Omental fat pad (tissue), 3 donors: ENCODE measurements at regions not wholly inside any gene's neighbourhood (a gene's known extent, or its start where the extent isn't known, plus 50 kb on each side); places are given as distances from the start of the nearest gene placed in this dataset.

Experiments
- ATAC-seq: fragments of 150-250 bp; one replicate; pipeline ENCODE4 v1.9.1; 2016; ENCODE audit warnings: mild to moderate bottlenecking, moderate library complexity; ENCODE audit not compliant: low FRiP score
- DNase-seq: peaks from one replicate; pipeline ENCODE4 v3.0.0-alpha.2; 2019; ENCODE audit warnings: low spot score
- TF ChIP-seq, protein P1 (sequence below), 3 donors: fragments of 450-650 bp; IDR thresholded peaks; one replicate each; pipeline ENCODE4 v1.5.1; 2016 to 2017; ENCODE audit warnings: antibody characterized with exemption in 3 of 3, mild to moderate bottlenecking in 3 of 3, moderate library complexity in 2 of 3

DNA sequence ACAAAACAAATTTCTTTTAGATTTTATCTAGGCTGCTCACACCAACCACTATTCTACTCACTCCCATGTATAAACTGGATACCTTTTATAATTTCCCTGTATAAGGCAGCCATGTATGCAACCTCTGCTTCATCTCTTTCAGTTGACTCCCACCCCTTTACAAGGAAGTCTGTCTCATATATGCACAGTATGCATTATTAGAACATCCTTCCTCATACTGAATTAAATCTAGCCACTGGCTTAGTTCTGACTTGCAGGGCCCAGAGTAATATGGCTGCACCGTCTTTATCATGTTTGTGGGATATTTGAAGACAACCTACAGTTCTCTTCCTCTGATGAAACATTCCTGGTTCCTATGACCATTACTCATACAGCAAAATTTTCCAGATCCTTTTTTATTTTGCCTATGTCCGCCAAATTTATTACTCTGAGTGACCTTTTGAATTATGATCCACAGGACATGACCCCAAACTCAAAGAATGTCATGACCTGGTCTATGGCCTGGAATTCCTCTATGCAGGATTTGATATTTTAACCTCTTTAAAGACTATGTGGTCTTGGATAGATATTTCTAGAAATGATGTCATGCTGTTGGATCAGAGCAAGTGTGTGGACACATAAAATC is 76.6 kb upstream of the ITGA1 start:
- no peak for ATAC-seq
- TF ChIP-seq, protein P1, sequence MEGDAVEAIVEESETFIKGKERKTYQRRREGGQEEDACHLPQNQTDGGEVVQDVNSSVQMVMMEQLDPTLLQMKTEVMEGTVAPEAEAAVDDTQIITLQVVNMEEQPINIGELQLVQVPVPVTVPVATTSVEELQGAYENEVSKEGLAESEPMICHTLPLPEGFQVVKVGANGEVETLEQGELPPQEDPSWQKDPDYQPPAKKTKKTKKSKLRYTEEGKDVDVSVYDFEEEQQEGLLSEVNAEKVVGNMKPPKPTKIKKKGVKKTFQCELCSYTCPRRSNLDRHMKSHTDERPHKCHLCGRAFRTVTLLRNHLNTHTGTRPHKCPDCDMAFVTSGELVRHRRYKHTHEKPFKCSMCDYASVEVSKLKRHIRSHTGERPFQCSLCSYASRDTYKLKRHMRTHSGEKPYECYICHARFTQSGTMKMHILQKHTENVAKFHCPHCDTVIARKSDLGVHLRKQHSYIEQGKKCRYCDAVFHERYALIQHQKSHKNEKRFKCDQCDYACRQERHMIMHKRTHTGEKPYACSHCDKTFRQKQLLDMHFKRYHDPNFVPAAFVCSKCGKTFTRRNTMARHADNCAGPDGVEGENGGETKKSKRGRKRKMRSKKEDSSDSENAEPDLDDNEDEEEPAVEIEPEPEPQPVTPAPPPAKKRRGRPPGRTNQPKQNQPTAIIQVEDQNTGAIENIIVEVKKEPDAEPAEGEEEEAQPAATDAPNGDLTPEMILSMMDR (IDR thresholded peaks at IDR 0.05) = no peak
- DNase-seq = no peak

DNA sequence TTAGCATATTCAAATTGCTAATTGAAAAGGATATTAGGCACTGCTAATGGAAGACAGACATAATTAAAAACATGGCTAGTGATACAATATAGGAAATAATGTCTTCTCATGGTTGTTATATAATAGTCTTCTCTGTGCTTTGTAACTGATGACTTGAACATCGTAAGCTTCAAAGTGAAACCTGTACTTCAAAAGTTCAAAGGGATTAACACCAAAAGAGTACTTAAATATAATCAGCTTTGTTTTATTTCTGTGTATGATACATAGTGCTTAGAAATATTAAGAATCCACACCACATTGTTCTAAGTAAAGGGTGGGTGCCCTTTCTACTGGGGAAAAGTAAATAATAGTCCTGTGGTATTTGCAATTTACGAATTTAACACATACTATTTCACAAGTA is 75.4 kb upstream of the ITGA1 start:
- DNase-seq (no peak), ATAC-seq (no peak)
- TF ChIP-seq, protein P1 (IDR thresholded peaks at IDR 0.05) = no peak

DNA sequence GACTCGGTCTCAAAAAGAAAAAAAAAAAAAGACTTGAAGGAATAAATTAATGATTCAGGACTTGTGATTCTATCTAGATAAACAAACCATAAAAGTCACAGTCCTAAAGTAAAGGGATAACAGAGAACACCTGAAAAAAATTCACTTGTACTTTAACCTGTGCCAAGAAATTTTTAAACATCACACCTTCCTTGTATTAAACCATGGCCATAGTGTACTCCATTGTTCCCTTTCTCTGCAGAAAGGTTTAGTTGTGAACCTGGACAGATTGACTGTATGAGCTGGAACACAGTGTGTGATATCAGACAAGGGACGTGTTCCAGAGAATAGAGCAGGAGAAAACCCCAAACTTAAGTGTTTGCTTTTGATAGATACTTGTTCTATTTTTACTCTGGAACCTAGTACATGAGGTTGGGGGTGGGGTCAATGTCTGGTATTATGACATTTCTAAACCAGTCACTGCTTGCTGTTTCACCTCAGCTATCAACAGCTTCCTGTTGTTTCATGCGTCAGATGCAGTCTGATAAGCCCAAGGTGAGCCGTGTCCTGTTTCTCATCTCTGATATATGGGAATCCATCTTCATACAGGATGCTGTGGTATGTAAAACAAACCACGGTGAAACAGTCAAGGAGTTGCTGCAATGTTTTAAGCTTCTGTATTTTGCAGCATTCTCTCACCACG is 62.5 kb upstream of the ITGA1 start:
- DNase-seq (no peak), ATAC-seq (no peak)
- TF ChIP-seq, protein P1 (IDR thresholded peaks at IDR 0.05) = no peak

DNA sequence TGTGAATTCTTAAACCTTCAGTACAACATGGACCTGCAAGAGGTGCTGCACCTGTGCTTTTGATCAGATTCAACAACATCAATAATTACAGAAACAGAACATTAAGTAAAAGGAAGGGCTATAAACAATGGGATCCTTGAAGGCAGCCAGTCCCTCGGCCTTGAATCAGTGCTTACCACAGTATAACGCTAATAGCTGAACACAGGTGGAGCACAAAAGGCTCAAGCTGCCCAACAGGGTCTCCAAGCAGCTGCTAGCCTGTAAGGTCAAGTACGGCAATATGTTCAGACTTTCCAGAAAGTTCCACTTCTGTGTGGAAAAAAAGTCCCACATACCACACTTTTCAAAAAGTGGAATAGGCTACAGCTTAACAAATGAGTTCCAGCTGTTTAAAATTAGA is 61.9 kb upstream of the ITGA1 start:
- ATAC-seq = no peak

DNA sequence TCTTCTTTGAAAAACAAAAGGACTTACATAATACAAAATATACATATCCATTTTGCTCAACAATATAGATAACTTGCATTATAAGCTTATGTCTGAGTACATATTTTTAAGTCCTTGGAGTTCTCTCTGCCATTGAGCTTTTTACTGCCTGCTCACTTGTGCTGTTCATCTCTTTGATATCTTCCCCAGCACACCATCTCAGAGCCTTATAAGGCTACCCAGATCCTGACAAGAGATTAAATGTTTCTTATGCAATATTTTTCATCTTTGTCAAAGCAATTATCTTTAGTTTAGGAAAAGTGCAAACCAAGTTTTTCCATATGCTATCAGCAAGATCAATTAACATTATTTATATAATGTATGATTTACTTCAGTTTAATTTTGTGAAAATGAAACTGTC is 60.7 kb upstream of the ITGA1 start:
- ATAC-seq = no peak
- no peak for DNase-seq

More for the DNA sequence above, 61.9 kb upstream of the ITGA1 start:
- no peak for DNase-seq
- TF ChIP-seq, protein P1 (IDR thresholded peaks at IDR 0.05) = no peak

DNA sequence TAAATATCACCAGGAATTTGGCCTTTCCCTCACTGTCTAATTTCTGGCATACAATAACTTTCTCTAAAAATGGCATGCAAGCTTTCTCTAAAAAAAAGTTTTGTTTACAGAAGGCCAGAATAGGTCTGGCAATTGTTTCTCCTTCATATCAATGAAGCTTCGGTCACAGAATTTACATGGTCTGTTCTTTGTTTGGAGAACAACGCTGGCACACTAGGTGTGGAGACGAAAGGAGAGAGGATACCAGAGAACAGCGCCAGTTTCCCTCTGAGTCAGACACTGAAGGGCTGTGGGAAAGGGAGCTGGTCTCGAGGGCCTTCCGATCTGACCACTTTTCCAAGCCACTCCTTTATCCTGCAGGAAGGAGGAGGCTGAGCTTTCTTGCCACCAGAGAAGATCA is 60.1 kb upstream of the ITGA1 start:
- DNase-seq (no peak), ATAC-seq (peak; percentile 78)
- TF ChIP-seq, protein P1 (IDR thresholded peaks at IDR 0.05) = no peak

More for the DNA sequence above, 60.7 kb upstream of the ITGA1 start:
- TF ChIP-seq, protein P1 (IDR thresholded peaks at IDR 0.05) = no peak

DNA sequence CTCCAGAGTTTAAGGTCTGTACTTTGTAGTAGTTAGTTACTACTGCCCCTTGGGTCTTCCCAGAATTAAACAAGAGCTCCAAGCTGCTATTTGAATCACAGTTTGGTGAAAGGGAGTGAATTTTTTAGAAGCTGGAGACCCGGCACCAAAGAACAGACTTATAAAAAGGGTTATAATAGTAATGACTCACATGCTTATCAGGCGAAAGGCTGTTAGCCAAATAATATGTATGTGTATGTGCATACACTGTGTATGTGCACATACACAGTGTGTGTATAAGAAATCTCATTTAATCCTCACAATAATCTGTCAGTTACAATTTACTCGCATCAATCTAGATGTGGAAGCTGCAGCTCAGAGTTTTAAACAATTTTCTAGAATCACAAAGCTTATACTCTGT is 59.5 kb upstream of the ITGA1 start:
- DNase-seq (no peak), ATAC-seq (no peak)
- TF ChIP-seq, protein P1 (IDR thresholded peaks at IDR 0.05) = no peak
